SK-N-MC (cell line): ENCODE measurements at regions not wholly inside any gene's neighbourhood (a gene's known extent, or its start where the extent isn't known, plus 50 kb on each side); places are given as distances from the start of the nearest gene placed in this dataset.

ENCODE experiments used
- EZH2 ChIP-seq: fragments of 200-600 bp; sonication (generic); IDR thresholded peaks from one replicate; pipeline ENCODE4 v1.6.1; 2017; ENCODE audit warnings: antibody characterized with exemption
- POLR2AphosphoS5 ChIP-seq: IDR thresholded peaks from 2 replicates; pipeline ENCODE4 v1.6.1; 2012; ENCODE audit warnings: mild to moderate bottlenecking, low read depth, low read length, borderline replicate concordance

DNA sequence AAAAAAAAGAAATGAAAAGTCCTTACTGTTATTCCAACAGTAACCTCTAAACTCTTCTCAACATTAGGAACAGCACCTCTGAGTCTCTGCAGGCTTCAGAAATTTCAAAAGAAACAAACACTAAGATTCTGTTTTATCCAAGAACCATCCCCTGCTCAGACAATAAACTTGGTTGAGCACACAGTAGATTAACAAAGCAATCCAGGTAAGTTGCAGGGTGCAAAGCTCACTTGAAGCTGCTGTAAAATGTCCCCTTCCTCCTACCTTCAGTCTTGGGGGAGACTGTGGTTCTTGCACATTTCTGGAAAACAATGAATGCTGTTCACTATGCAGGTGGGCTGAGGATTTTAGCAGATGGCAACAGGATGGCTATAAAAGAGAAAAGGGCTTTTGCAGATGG is 484.1 kb downstream of the IGSF11 start:
- TF ChIP-seq EZH2 (no peak), POLR2AphosphoS5 (no peak)
